Posterior cingulate gyrus (tissue), 11 donors: ENCODE measurements at regions not wholly inside any gene's neighbourhood (a gene's known extent, or its start where the extent isn't known, plus 50 kb on each side); places are given as distances from the start of the nearest gene placed in this dataset.
"Not testable (repeated sequence)": the region's sequence is repeated elsewhere in the genome, so short reads cannot be mapped to it uniquely, and the experiment has no call there.

ENCODE experiments used
- DNase-seq, 10 donors: peaks; one replicate each; pipeline versions ENCODE4 v3.0.0 to v3.0.0-alpha.2; 2020 to 2021; ENCODE audit warnings: mixed read lengths in 3 of 10
- intact Hi-C: fragments of 100-400 bp; cut with DNase I; formaldehyde crosslinking; loops from one replicate; pipeline ENCODE4 v1.15.1; 2023

- intact Hi-C loops = not testable (repeated sequence)
- peak in 1 of 10 donors; percentile 40 for DNase-seq
Measured at GRCh38 chr16:88259538-88259937, 123.2 kb upstream of the ZNF469 start.

GRCh38 chr16:88260146-88260545 lies 122.6 kb upstream of the ZNF469 start:
- peak in 1 of 10 donors; percentile 63 for DNase-seq

GRCh38 chr16:88260881-88261665 lies 121.7 kb upstream of the ZNF469 start:
- intact Hi-C loops = not testable (repeated sequence)
- DNase-seq = peak in 1 of 10 donors; percentile 63

More at GRCh38 chr16:88260146-88260545, 122.6 kb upstream of the ZNF469 start:
- intact Hi-C loops = not testable (repeated sequence)

DNA sequence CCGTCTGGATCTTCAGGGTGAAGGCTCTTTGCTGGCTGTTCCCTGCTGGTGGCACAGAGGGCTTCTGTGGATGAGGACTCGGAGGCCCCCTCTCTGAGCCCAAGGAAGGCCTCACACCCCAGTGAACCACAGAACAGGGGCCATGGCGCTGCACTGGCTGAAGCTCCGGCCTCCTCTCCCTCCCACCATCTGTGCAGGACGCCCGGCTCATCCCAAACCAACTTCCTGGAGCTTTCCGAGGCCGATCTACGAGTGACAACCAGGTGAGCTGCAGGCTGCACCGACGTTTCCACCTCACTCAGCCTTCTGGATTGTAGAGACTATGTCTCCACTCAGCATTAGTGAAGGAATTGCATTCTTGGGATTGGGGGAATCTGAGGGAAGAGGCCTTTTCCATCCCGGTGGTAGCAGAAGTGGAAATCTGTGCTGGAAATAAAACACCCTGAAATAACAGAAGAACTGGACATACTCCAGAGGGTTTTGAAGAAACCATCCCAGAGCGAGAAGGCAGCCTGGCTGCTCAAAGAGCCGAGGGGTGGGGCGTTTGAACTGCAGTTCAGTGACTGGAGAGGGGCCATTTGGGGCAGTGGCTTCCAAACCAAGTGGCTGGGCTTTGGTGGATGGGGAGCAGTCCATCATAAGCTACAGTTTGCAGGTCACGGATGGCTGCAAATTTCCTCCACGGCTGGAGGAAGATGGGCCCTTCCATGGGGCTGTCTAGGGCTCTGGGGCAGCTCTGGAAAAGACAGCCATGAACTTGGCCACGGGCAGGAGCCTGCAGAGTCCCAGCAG lies 120.7 kb upstream of the ZNF469 start:
- DNase-seq = peak in 2 of 10 donors; percentile 45 to 52
- intact Hi-C loops = not testable (repeated sequence)

GRCh38 chr16:88262858-88263563 lies 119.7 kb upstream of the ZNF469 start:
- intact Hi-C loops = not testable (repeated sequence)
- DNase-seq = peak in 2 of 10 donors; percentile 27 to 81

- DNase-seq = peak in 1 of 10 donors; percentile 69
Measured at GRCh38 chr16:88263681-88264287, 119.0 kb upstream of the ZNF469 start.

DNA sequence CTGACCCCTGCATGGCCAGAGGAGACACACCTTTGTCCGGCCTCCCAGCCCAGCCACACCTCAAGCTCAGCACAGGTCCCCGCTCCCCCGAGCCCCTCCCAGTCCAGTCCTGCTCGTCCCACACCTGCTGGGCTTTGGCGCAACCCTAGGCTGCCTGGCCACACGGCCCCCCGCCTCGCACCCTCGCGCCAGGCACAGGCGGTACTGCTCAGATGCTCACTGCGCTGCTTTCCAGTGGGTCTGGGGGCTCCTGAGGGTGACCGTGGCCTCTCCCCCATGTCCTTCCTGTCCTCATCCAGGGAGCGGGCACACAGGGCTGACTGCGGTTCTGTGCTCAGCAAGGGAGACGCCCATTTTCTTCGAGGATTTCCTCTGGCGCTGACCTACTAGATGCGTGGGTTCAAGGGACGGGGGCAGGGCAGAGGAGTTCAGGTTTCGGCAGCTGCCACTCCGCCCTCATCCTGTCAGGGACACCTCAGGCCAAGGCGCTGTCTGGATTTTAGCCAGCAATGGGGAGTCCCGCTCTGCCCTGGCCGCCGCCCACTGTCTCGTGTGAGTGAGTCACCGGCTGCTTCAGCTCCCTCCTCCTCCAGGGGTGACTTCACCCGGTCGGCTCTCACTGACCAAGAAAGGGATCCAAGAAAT lies 118.0 kb upstream of the ZNF469 start:
- intact Hi-C loops = no loop called here
- DNase-seq = peak in 8 of 10 donors; percentile 41 to 92 (median 58)

More at GRCh38 chr16:88263681-88264287, 119.0 kb upstream of the ZNF469 start:
- intact Hi-C loops = not testable (repeated sequence)

DNA sequence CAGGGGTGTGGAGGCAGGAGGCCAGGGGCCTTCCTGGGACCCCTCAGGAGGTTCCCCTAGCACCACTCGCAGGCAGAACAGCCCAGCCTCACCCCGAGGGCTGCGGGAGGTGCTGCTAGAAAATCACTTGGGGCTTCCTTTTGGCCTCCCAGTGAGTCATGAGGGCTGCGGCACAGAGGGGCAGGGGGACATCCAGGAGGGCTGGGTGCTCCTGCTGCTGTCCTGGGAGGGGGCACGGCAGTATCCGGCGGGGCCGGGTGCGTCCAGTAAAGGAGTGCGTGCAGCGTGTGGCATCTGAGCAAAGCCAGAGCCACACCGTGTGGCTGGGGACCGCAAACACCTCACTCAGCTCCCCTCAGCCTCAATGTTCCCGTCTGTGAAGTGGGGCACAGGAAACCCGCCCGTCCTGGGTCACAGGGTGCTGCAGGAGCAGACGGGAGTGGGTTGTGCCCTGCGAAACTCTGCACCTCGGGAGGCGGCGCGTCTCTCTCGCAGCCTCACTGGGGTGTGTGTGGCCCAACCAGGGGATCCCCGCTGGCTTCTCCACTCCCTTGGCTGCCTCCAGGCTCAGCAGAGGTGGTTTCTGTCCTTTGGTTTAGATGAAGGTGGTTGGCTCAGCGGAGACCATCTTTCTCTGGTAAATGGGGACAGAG lies 117.3 kb upstream of the ZNF469 start:
- intact Hi-C loops = not testable (repeated sequence)
- DNase-seq = peak in 1 of 10 donors; percentile 84

DNA sequence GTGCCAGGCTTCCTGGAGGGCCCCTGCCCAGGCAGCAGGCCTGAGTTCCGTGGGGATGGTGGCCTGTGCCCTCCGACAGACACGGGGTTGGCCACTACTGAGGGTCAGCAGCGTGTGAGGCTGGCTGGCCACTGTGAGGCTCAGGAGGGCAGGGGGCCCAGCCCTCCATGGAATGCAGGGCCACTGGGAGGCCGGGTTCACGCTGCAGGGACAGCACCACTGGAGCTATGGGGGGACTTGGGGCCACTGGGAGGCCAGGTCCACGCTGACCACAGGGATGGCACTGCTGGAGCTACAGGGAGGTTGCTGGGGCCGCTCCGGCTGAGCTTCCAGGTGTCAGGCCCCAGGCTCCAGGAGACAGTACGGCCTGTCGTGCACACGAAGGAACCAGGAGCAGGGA lies 116.7 kb upstream of the ZNF469 start:
- peak in 1 of 10 donors; percentile 51 for DNase-seq
- intact Hi-C loops = not testable (repeated sequence)

- peak in 1 of 10 donors; percentile 80 for DNase-seq
- intact Hi-C loops = not testable (repeated sequence)
Measured at GRCh38 chr16:88266935-88267551, 115.7 kb upstream of the ZNF469 start.

DNA sequence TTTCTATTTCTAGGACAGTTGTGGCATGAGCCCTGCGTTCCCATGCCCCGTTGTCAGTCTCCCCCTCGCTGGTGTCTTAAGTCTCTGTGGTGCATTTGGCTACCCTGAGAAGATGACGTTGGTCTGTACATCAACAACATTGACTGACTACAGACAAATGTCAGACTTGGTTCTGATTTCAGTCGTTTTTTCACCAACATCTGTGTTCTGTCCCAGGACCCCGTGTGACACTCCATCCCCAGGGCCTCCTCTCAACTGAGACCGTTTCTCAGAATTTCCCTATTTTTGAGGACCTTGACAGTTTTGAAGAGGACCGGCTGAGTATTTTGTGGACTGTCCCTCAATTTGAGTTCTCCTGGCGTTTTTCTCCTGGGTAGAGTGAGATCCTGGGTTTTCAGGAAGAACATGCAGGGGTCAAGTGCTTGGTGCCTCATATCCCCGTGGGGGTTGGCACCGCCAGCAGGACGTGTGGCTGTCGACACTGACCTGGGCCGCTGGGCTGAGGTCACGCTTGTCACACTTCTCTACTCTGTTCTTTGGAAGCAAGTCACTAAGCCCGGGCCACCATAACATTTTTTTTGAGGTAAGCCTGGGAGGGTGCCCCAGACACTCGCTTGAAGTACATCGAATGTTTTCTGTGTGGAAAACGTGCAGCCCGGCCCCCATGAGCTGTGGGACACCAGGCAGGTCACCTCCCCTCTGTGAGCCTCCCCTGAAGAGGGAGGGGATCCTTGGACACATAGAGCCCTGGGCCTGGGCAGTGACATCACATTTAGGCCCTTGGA lies 114.4 kb upstream of the ZNF469 start:
- intact Hi-C loops = not testable (repeated sequence)
- peak in 1 of 10 donors; percentile 67 for DNase-seq

DNA sequence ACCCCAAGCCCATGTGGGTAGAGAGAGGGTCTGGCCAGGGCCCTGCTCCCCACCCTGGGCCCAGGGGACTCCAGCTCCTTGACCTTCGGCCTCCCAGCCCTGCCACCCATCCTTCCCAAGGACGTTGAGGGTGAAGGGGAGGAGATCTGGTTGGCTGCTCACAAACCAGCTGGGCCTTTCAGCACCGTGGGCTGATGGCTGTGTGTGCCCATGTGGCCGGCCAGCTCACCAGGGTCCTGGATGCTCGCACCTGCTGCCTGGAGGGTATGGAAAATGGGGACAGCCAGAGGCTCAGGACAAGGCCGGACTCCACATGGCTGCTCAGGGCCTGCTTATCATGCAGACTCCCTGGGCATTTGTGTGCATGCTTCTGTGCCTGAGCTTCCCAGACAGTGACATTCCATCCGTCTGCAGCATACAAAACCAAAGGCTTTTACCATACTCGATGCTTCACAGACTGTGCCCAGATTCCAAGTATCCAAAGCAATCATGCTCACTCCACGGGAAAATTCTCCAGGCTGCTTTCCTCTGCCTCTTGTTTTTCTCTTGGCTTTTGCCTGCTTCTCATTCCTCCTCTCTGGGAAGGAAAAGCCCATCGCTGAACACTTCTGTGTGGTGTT lies 112.5 kb upstream of the ZNF469 start:
- intact Hi-C loops, DNase-seq: not testable (repeated sequence)

DNA sequence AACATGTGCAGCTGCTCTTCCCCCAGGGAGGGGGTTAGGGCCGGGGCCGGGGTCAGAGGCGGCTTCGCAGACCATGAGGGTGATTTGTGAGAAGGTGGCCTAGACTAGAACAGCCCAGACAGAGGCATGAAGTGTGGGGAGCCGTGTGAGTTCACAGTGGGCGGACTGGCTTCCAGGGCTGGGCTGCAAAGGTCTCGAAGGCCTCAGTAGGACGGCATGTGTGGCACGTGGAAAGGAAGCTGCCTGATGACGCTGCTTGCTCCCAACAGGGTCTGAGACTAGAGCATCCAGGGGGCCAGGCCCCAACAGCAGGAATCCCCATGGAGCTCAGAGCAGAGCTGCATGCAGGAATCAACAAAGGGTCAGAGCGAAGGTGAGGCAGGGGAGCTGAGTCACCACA lies 111.5 kb upstream of the ZNF469 start:
- DNase-seq, intact Hi-C loops: not testable (repeated sequence)

DNA sequence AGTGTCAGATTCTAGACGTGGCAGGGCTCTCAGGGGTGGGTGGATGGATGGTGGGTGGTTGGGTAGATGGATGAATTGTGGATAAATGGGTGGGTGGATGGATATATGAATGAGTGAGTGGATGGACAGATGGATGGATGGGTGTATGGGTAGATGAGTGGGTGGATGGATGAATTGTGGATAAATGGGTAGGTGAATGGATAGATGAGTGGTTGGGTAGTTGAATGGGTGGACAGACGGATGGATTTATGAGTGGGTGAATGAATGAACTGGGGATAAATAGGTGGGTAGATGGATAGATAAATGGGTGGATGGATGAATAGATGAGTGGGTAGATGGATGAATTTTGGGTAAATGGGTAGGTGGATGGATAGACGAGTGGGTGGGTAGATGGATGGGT lies 111.0 kb upstream of the ZNF469 start:
- DNase-seq, intact Hi-C loops: not testable (repeated sequence)

GRCh38 chr16:88272437-88272836 lies 110.3 kb upstream of the ZNF469 start:
- intact Hi-C loops, DNase-seq: not testable (repeated sequence)

DNA sequence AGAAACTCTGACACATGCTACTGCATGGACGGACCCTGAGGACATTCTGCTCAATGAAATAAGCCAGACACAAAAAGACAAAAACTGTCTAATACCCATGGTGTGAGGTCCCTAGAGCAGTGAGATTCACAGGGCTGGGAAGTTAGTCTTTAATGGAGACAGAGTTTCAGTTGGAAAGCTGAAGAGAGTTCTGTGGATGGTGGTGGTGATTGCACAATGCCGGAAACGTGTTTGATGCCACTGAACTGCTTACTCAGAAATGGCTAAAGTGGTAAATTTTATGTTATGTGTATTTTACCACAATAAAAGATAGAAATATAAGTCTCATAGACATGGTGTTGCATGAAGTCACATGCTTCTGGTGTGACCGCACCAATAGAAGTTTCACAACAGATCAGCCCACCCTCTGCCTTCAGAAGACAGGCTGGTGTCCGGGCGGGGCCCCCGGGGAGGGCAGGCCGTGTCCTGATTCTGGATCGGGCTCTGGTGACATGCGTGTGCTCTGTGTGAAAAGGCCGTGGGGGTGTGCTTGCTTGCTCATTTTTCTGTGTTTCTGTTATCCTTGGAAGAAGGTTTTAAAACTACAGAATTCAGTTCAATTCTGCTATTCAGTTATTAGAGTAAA lies 108.5 kb upstream of the ZNF469 start:
- intact Hi-C loops = not testable (repeated sequence)
- peak in 2 of 10 donors; percentile 59 to 61 for DNase-seq

DNA sequence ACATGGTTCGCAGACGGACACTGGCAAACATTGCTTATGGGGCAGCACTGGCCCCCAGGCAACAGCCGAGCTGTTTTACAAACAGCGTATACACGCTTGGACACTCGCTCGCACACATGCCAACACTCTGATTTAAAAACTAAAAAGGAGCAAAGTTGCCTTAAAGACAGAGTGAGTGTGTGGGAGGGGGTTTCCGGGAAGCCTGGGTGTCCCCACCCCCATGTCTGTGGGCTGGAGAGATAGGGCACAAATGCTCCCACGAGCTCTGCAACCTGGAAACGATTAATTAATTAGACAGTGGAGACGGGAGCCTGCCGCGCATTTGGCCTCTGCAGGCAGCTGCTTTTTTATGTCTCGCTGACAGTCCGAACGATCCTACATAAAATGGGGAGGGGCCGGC lies 107.9 kb upstream of the ZNF469 start:
- intact Hi-C loops = no loop called here
- peak in 1 of 10 donors; percentile 17 for DNase-seq
